ENCODE measurements at regions not wholly inside any gene's neighbourhood (a gene's known extent, or its start where the extent isn't known, plus 50 kb on each side); places are given as distances from the start of the nearest gene placed in this dataset.

GRCh38 chr12:48266826-48267225 is 63.7 kb upstream of the OR10AD1 start:
- no peak for DNase-seq (ENCODE audit: low read depth)
- H3K4me3 ChIP-seq (replicated peaks; ENCODE audit: low read depth, low read length): no peak overlapping the region
- no peak for TF ChIP-seq CTCF (IDR thresholded peaks at IDR 0.05; ENCODE audit: low read length, missing control alignments)

- H3K4me3 ChIP-seq (replicated peaks; ENCODE audit: low read depth, low read length): no peak overlapping the region
- DNase-seq (ENCODE audit: low read depth): no peak
- TF ChIP-seq CTCF (IDR thresholded peaks at IDR 0.05; ENCODE audit: low read length, missing control alignments): no peak
Measured at GRCh38 chr12:48265777-48266176, 62.7 kb upstream of the OR10AD1 start.

- H3K4me3 ChIP-seq (replicated peaks; ENCODE audit: low read depth, low read length): no peak overlapping the region
- no peak for TF ChIP-seq CTCF (IDR thresholded peaks at IDR 0.05; ENCODE audit: low read length, missing control alignments)
- no peak for DNase-seq (ENCODE audit: low read depth)
Measured at GRCh38 chr12:48263617-48264016, 60.5 kb upstream of the OR10AD1 start.

GRCh38 chr12:48261773-48262172 is 58.7 kb upstream of the OR10AD1 start:
- DNase-seq (ENCODE audit: low read depth): no peak
- H3K4me3 ChIP-seq (replicated peaks; ENCODE audit: low read depth, low read length): no peak overlapping the region
- TF ChIP-seq CTCF (IDR thresholded peaks at IDR 0.05; ENCODE audit: low read length, missing control alignments): no peak
